K562 (cell line): ENCODE measurements at regions not wholly inside any gene's neighbourhood (a gene's known extent, or its start where the extent isn't known, plus 50 kb on each side); places are given as distances from the start of the nearest gene placed in this dataset.

Experiments used
- ATAC-seq: fragments of 200-7000 bp; cut with Tn5 transposase; 3 replicates; pipeline ENCODE4 v1.9.1; 2020; ENCODE audit warnings: moderate library complexity
- BruUV-seq: library from RNA; stranded (reverse); fragments of 400-500 nt; replicated peaks from 2 replicates; lab custom pipeline; 2021; lab: Mats Ljungman, UMichigan
- CTCF ChIA-PET: fragments of 300-600 bp; formaldehyde crosslinking; extraction: SDS; loops from one replicate; lab custom pipeline; 2021; ENCODE audit warnings: low intra/inter-chr PET ratio; lab: Yijun Ruan, JAX
- POLR2A ChIA-PET: fragments of 300-600, 350-650 bp; sonication (Branson Sonifier 250); formaldehyde crosslinking; extraction: SDS; loops from one replicate; lab custom pipeline; 2021; ENCODE audit warnings: antibody characterized with exemption, inconsistent platforms; lab: Yijun Ruan, JAX
- DNase-seq, 4 experiments: peaks; one replicate each; pipeline versions ENCODE4 v3.0.0 to v3.0.0-alpha.2; 2011 to 2018; ENCODE audit warnings: low spot score in 3 of 4, mixed read lengths in 3 of 4; ENCODE audit errors: extremely low read depth in 1 of 4
- FAIRE-seq: peaks from 2 replicates; lab custom pipeline; 2011; peaks lifted over from hg19 to GRCh38; lab: Jason Lieb, UNC
- H2AFZ ChIP-seq: 2 replicates; pipeline ENCODE4 v1.6.0; 2011; ENCODE audit warnings: low read depth, low read length, control low read depth, inconsistent platforms
- H3K27ac ChIP-seq: fragments of 200-600 bp; 3 replicates; pipeline ENCODE4 v1.8.0; 2011; ENCODE audit warnings: low read depth, mild to moderate bottlenecking, control low read depth, inconsistent platforms, low read length, moderate library complexity, mixed read lengths; ENCODE audit errors: extremely low read depth
- H3K27me3 ChIP-seq, 2 experiments: fragments of 300-600 bp in 1 of 2; 2 replicates in 1 of 2; 3 replicates in 1 of 2; pipeline versions ENCODE4 v1.6.0 to v1.8.0; 2011; ENCODE audit warnings: inconsistent platforms in 2 of 2, low read length in 2 of 2, mild to moderate bottlenecking in 1 of 2, mixed read lengths in 1 of 2, moderate library complexity in 1 of 2; ENCODE audit not compliant: control insufficient read depth in 2 of 2, insufficient read depth in 2 of 2
- H3K36me3 ChIP-seq: fragments of 300-600 bp; 3 replicates; pipeline ENCODE4 v1.8.0; 2011; ENCODE audit warnings: mild to moderate bottlenecking, low read length, inconsistent platforms; ENCODE audit not compliant: control insufficient read depth, insufficient read depth
- H3K4me1 ChIP-seq, 2 experiments: fragments of 200-600 bp in 1 of 2; replicated peaks in 1 of 2; 2 replicates in 1 of 2; 3 replicates in 1 of 2; pipeline versions ENCODE4 v1.5.1 to v1.8.0; 2011; ENCODE audit warnings: inconsistent platforms in 2 of 2, low read length in 2 of 2, mild to moderate bottlenecking in 1 of 2, mixed read lengths in 1 of 2, moderate library complexity in 1 of 2; ENCODE audit not compliant: control insufficient read depth in 2 of 2, insufficient read depth in 2 of 2
- H3K4me2 ChIP-seq: 2 replicates; pipeline ENCODE4 v1.6.1; 2011; ENCODE audit warnings: low read length, control low read depth, inconsistent platforms, mixed read lengths; ENCODE audit not compliant: insufficient read depth
- H3K4me3 ChIP-seq: fragments of 200-600 bp; sonication (generic), shearing (Covaris generic); 2 replicates; pipeline ENCODE4 v1.5.1; 2016; ENCODE audit warnings: control low read depth, inconsistent platforms
- H3K79me2 ChIP-seq: fragments of 200-600 bp; 3 replicates; pipeline ENCODE4 v1.8.0; 2011; ENCODE audit warnings: low read length, inconsistent platforms; ENCODE audit not compliant: control insufficient read depth, insufficient read depth
- H3K9ac ChIP-seq, 2 experiments: 2 replicates each; pipeline versions ENCODE4 v1.6.0 to v1.6.1; 2011; ENCODE audit warnings: low read depth in 2 of 2, low read length in 2 of 2, control low read depth in 1 of 2, inconsistent platforms in 1 of 2, mild to moderate bottlenecking in 1 of 2, mixed read lengths in 1 of 2; ENCODE audit not compliant: insufficient read depth in 1 of 2
- H3K9me1 ChIP-seq: one replicate; pipeline ENCODE4 v1.6.0; 2011; ENCODE audit warnings: inconsistent platforms, mild to moderate bottlenecking, low read length, moderate library complexity; ENCODE audit not compliant: control insufficient read depth, insufficient read depth
- H3K9me3 ChIP-seq: replicated peaks from 2 replicates; pipeline ENCODE4 v1.5.1; 2011; ENCODE audit warnings: low read depth, low read length, inconsistent platforms; ENCODE audit not compliant: control insufficient read depth, insufficient read depth
- H4K20me1 ChIP-seq: replicated peaks from 2 replicates; pipeline ENCODE4 v1.6.1; 2011; ENCODE audit warnings: low read length, inconsistent platforms, mixed read lengths; ENCODE audit not compliant: control insufficient read depth, insufficient read depth
- DIDO1 ChIP-seq: fragments of 450-650 bp; IDR thresholded peaks from 2 replicates; pipeline ENCODE4 v1.6.1; 2016; ENCODE audit warnings: low read depth, missing biosample characterization, missing genetic modification characterization
- HCFC1 ChIP-seq: IDR thresholded peaks from 2 replicates; pipeline ENCODE4 v1.6.1; 2012; ENCODE audit warnings: low read depth, low read length, improper control_type of control experiment
- HEY1 ChIP-seq: fragments of 250-450 bp; sonication (Bioruptor Pico); IDR thresholded peaks from 2 replicates; pipeline ENCODE4 v1.5.0; 2020; ENCODE audit warnings: mild to moderate bottlenecking, moderate library complexity, borderline replicate concordance
- HSF4 ChIP-seq: fragments of 250-450 bp; sonication (Bioruptor Pico); IDR thresholded peaks from 2 replicates; pipeline ENCODE4 v2.1.2; 2022; ENCODE audit warnings: mild to moderate bottlenecking, moderate library complexity, borderline replicate concordance
- MIER1 ChIP-seq: fragments of 450-650 bp; IDR thresholded peaks from 2 replicates; pipeline ENCODE4 v1.6.1; 2016; ENCODE audit warnings: antibody characterized with exemption, mild to moderate bottlenecking, low read depth
- MTA3 ChIP-seq: fragments of 450-650 bp; formaldehyde crosslinking; IDR thresholded peaks from 2 replicates; pipeline ENCODE4 v1.6.1; 2017; ENCODE audit warnings: mild to moderate bottlenecking, borderline replicate concordance
- MYNN ChIP-seq, 2 experiments: sonication (generic); formaldehyde crosslinking in 1 of 2; IDR thresholded peaks; 2 replicates each; pipeline versions ENCODE4 v1.5.0 to v1.6.1; 2016 to 2020; ENCODE audit warnings: antibody characterized with exemption in 1 of 2, missing genetic modification reagents in 1 of 2
- RBM39 ChIP-seq: fragments of 200-400 bp; formaldehyde crosslinking; optimal IDR thresholded peaks from 2 replicates; pipeline ENCODE3; 2018; ENCODE audit warnings: low read depth, low read length
- SIX5 ChIP-seq, 2 experiments: IDR thresholded peaks; 2 replicates each; pipeline ENCODE4 v1.6.1; 2011; ENCODE audit warnings: low read length in 2 of 2, borderline replicate concordance in 1 of 2, low read depth in 1 of 2, mild to moderate bottlenecking in 1 of 2, moderate library complexity in 1 of 2; ENCODE audit not compliant: insufficient read depth in 1 of 2
- VEZF1 ChIP-seq: fragments of 200-800 bp; sonication (Bioruptor generic); IDR thresholded peaks from 2 replicates; pipeline ENCODE4 v1.6.1; 2017; ENCODE audit warnings: missing genetic modification characterization, missing compliant biosample characterization
- ZNF274 ChIP-seq: IDR thresholded peaks from 2 replicates; pipeline ENCODE4 v1.6.1; 2011; ENCODE audit warnings: low read depth, mild to moderate bottlenecking, low read length, moderate library complexity, borderline replicate concordance
- ZNF589 ChIP-seq: fragments of 200-800 bp; sonication (Bioruptor generic); IDR thresholded peaks from 2 replicates; pipeline ENCODE4 v1.6.1; 2016; ENCODE audit warnings: low read depth, missing genetic modification characterization, missing compliant biosample characterization
- ZNF639 ChIP-seq, 2 experiments: fragments of 200-800 bp in 1 of 2; sonication (Bioruptor generic) in 1 of 2; sonication (generic) in 1 of 2; formaldehyde crosslinking in 1 of 2; IDR thresholded peaks in 1 of 2; conservative IDR thresholded peaks in 1 of 2; 2 replicates each; pipeline versions ENCODE4 v1.5.0 to v1.6.1; 2016 to 2020; ENCODE audit warnings: missing compliant biosample characterization in 1 of 2, missing genetic modification characterization in 1 of 2, missing genetic modification reagents in 1 of 2
- ZNF76 ChIP-seq: fragments of 250-450 bp; sonication (Bioruptor Pico); IDR thresholded peaks from 2 replicates; pipeline ENCODE4 v1.4.0; 2020; ENCODE audit warnings: mild to moderate bottlenecking, moderate library complexity, borderline replicate concordance
- ZSCAN32 ChIP-seq: fragments of 450-650 bp; formaldehyde crosslinking; IDR thresholded peaks from 2 replicates; pipeline ENCODE4 v1.4.0; 2020; ENCODE audit warnings: mild to moderate bottlenecking, moderate library complexity
- WGBS: fragments of 100-300 bp; shearing (Covaris generic); methylation state at CpG from one replicate; pipeline ENCODE4 v1.1.6; 2016; ENCODE audit warnings: low coverage, mixed read lengths; ENCODE audit not compliant: insufficient coverage; ENCODE audit errors: missing lambda C conversion rate; 5-methylcytosine and 5-hydroxymethylcytosine counted together
- in situ Hi-C: fragments of 300-500 bp; cut with MboI; formaldehyde crosslinking; loops from 4 replicates; pipeline ENCODE4 v1.15.0; 2018; ENCODE audit warnings: inconsistent platforms, mixed read lengths
- intact Hi-C: fragments of 100-400 bp; cut with micrococcal nuclease; formaldehyde crosslinking; loops from 2 replicates; pipeline ENCODE4 v1.14.2; 2022

- no peak for DNase-seq
- FAIRE-seq, result no peak
- no peak for TF ChIP-seq ZNF76
- TF ChIP-seq ZNF274, result no peak
- no peak for TF ChIP-seq MIER1
- no peak for TF ChIP-seq MTA3
- TF ChIP-seq DIDO1 (tag), result no peak
- no peak for TF ChIP-seq ZSCAN32 (CRISPR knock-in tag)
- no peak for TF ChIP-seq HEY1 (CRISPR knock-in tag)
- no peak for TF ChIP-seq MYNN (IDR thresholded peaks at IDR 0.05)
- TF ChIP-seq MYNN (CRISPR knock-in tag; IDR thresholded peaks at IDR 0.05), result no peak
- TF ChIP-seq HCFC1, result no peak
- TF ChIP-seq ZNF589 (CRISPR knock-in tag), result no peak
- TF ChIP-seq RBM39, result no peak
- TF ChIP-seq VEZF1 (CRISPR knock-in tag), result no peak
- TF ChIP-seq HSF4, result no peak
- TF ChIP-seq SIX5 (IDR thresholded peaks at IDR 0.05; ENCODE audit: borderline replicate concordance in 1 of 2, insufficient read depth in 1 of 2, low read depth in 1 of 2, low read length in 2 of 2), result no peak
- TF ChIP-seq ZNF639 (CRISPR knock-in tag; conservative IDR thresholded peaks at IDR 0.05 in 1 of 2, IDR thresholded peaks at IDR 0.05 in 1 of 2), result no peak
Measured at GRCh38 chr9:26240020-26240419, 561.8 kb upstream of the TUSC1 start.

More at GRCh38 chr9:26240020-26240419, 561.8 kb upstream of the TUSC1 start:
- H3K36me3 ChIP-seq, result no peaks in the 10 kb centered on the region
- H3K79me2 ChIP-seq, result no peaks in the 10 kb centered on the region
- no peaks in the 10 kb centered on the region for H3K9me3 ChIP-seq
- WGBS, result no CpG with 5 or more reads among the region's 2 CpGs
- intact Hi-C loops, result no loop called here
- H3K9me1 ChIP-seq, result no peaks in the 10 kb centered on the region
- H3K4me1 ChIP-seq, result no peaks in the 10 kb centered on the region
- no peaks in the 10 kb centered on the region for H3K27me3 ChIP-seq
- BruUV-seq, result no TSS peak
- H3K9ac ChIP-seq, result no peak overlapping the region
- no peak overlapping the region for H3K27ac ChIP-seq
- in situ Hi-C loops, result no loop called here
- H3K4me2 ChIP-seq, result no peak overlapping the region
- H4K20me1 ChIP-seq, result no peaks in the 10 kb centered on the region
- POLR2A ChIA-PET, result no interaction called here
- CTCF ChIA-PET, result no interaction called here
- no peak overlapping the region for H2AFZ ChIP-seq
- no peak for ATAC-seq
- no peak overlapping the region for H3K4me3 ChIP-seq
